A673 (cell line): ENCODE measurements at regions not wholly inside any gene's neighbourhood (a gene's known extent, or its start where the extent isn't known, plus 50 kb on each side); places are given as distances from the start of the nearest gene placed in this dataset.
A peak's percentile ranks its signal among the peaks of the same experiment; 100 is the strongest.
"Not testable (repeated sequence)": the region's sequence is repeated elsewhere in the genome, so short reads cannot be mapped to it uniquely, and the experiment has no call there.

Experiments
- BruUV-seq: library from RNA; stranded (reverse); fragments of 400-500 nt; replicated peaks from 2 replicates; lab custom pipeline; 2021; lab: Mats Ljungman, UMichigan
- CTCF ChIA-PET: fragments of 300-600 bp; sonication (Branson Sonifier 250); formaldehyde crosslinking; loops from one replicate; lab custom pipeline; 2022; ENCODE audit warnings: antibody characterized with exemption; lab: Charles Lee
- POLR2A ChIA-PET: fragments of 300-600 bp; sonication (Branson Sonifier 250); formaldehyde crosslinking; loops from one replicate; lab custom pipeline; 2022; ENCODE audit warnings: antibody characterized with exemption; ENCODE audit not compliant: low non-redundant PET; lab: Charles Lee
- DNase-seq: peaks from one replicate; pipeline ENCODE4 v3.0.0-alpha.2; 2015; ENCODE audit warnings: low spot score
- H3K27ac ChIP-seq: fragments of 200-600 bp; sonication (generic); 2 replicates; pipeline ENCODE4 v1.5.1; 2016; ENCODE audit warnings: mixed run types, low read depth, mild to moderate bottlenecking, mixed read lengths, antibody characterized with exemption, low read length; ENCODE audit not compliant: poor library complexity, severe bottlenecking
- H3K27me3 ChIP-seq: fragments of 200-600 bp; sonication (generic); replicated peaks from 2 replicates; pipeline ENCODE4 v1.6.1; 2017; ENCODE audit warnings: mixed run types, low read depth, mild to moderate bottlenecking, mixed read lengths, antibody characterized with exemption, low read length; ENCODE audit not compliant: insufficient read depth, poor library complexity
- H3K36me3 ChIP-seq: fragments of 200-600 bp; sonication (generic); 2 replicates; pipeline ENCODE4 v1.6.1; 2016; ENCODE audit warnings: mixed run types, mild to moderate bottlenecking, mixed read lengths, antibody characterized with exemption, low read length; ENCODE audit not compliant: insufficient read depth, poor library complexity, severe bottlenecking
- H3K4me1 ChIP-seq: fragments of 200-600 bp; sonication (generic); 2 replicates; pipeline ENCODE4 v1.6.1; 2017; ENCODE audit warnings: mixed run types, mild to moderate bottlenecking, mixed read lengths, antibody characterized with exemption, low read length; ENCODE audit not compliant: insufficient read depth, poor library complexity, severe bottlenecking
- H3K4me3 ChIP-seq: fragments of 200-600 bp; sonication (generic); 2 replicates; pipeline ENCODE4 v1.5.1; 2016; ENCODE audit warnings: low read depth, mixed run types, mild to moderate bottlenecking, mixed read lengths, low read length; ENCODE audit not compliant: poor library complexity, severe bottlenecking
- H3K9me3 ChIP-seq: fragments of 200-600 bp; sonication (generic); 2 replicates; pipeline ENCODE4 v1.6.1; 2016; ENCODE audit warnings: mixed run types, low read depth, mild to moderate bottlenecking, mixed read lengths, antibody characterized with exemption, low read length; ENCODE audit not compliant: poor library complexity, severe bottlenecking
- CTCF ChIP-seq: fragments of 300-800, 200-600 bp; sonication (generic); conservative IDR thresholded peaks from 2 replicates; pipeline ENCODE4 v1.5.1; 2017; ENCODE audit warnings: low read depth, mild to moderate bottlenecking, antibody characterized with exemption, low read length, moderate library complexity, mixed read lengths
- EZH2 ChIP-seq: fragments of 200-600 bp; sonication (generic); IDR thresholded peaks from 2 replicates; pipeline ENCODE4 v1.6.1; 2017; ENCODE audit warnings: borderline replicate concordance, low read depth, mild to moderate bottlenecking, mixed read lengths, antibody characterized with exemption, low read length; ENCODE audit not compliant: poor library complexity, severe bottlenecking
- intact Hi-C: fragments of 100-400 bp; cut with micrococcal nuclease; formaldehyde crosslinking; loops from one replicate; pipeline ENCODE4 v1.10.0; 2022; ENCODE audit not compliant: unreplicated experiment

- ChIA-PET POLR2A (no interaction called here), CTCF (no interaction called here)
- no peaks in the 10 kb centered on the region for H3K36me3 ChIP-seq
- H3K27ac ChIP-seq: no peak overlapping the region
- BruUV-seq: no TSS peak
- no peaks in the 10 kb centered on the region for H3K9me3 ChIP-seq
- intact Hi-C loops: loop anchor here (5.0 kb wide), 2 partner anchors 272 to 437 kb away; no protein-coding TSS in a partner anchor
- H3K4me1 ChIP-seq: no peaks in the 10 kb centered on the region
- no peak for TF ChIP-seq EZH2
- TF ChIP-seq CTCF: no peak
- H3K27me3 ChIP-seq: no peaks in the 10 kb centered on the region
- no peak for DNase-seq
- H3K4me3 ChIP-seq: no peak overlapping the region
Observed at GRCh38 chr6:86193821-86194220, 551.1 kb upstream of the SYNCRIP start.

GRCh38 chr6:86192123-86192522, 549.4 kb upstream of the SYNCRIP start:
- no peaks in the 10 kb centered on the region for H3K27me3 ChIP-seq
- no peaks in the 10 kb centered on the region for H3K9me3 ChIP-seq
- ChIA-PET POLR2A (no interaction called here), CTCF (no interaction called here)
- BruUV-seq: no TSS peak
- peak; percentile 59 for DNase-seq
- H3K36me3 ChIP-seq: no peaks in the 10 kb centered on the region
- TF ChIP-seq EZH2 (no peak), CTCF (peak; percentile 55)
- H3K27ac ChIP-seq: no peak overlapping the region
- intact Hi-C loops: loop anchor here (5.0 kb wide), 2 partner anchors 270 to 435 kb away; no protein-coding TSS in a partner anchor
- no peak overlapping the region for H3K4me3 ChIP-seq
- no peaks in the 10 kb centered on the region for H3K4me1 ChIP-seq

GRCh38 chr6:86175149-86175548, 532.5 kb upstream of the SYNCRIP start:
- DNase-seq: peak; percentile 35
- H3K4me3 ChIP-seq, BruUV-seq, POLR2A ChIA-PET, H3K36me3 ChIP-seq, CTCF ChIA-PET, H3K4me1 ChIP-seq, H3K9me3 ChIP-seq, H3K27me3 ChIP-seq, H3K27ac ChIP-seq: not testable (repeated sequence)
- intact Hi-C loops: loop anchor here (1.0 to 2.0 kb wide), 2 partner anchors 252 to 418 kb away; no protein-coding TSS in a partner anchor
- TF ChIP-seq CTCF: peak; percentile 43
